DMS153 treated with DMSO at 0.1 percent for 48 hours (cell line): ENCODE measurements at regions not wholly inside any gene's neighbourhood (a gene's known extent, or its start where the extent isn't known, plus 50 kb on each side); places are given as distances from the start of the nearest gene placed in this dataset.
"Not testable (repeated sequence)": the region's sequence is repeated elsewhere in the genome, so short reads cannot be mapped to it uniquely, and the experiment has no call there.

Experiments
- DNase-seq: peaks from one replicate; lab custom pipeline; 2025; ENCODE audit not compliant: unreplicated experiment; lab: John Stamatoyannopoulos, UW

DNA sequence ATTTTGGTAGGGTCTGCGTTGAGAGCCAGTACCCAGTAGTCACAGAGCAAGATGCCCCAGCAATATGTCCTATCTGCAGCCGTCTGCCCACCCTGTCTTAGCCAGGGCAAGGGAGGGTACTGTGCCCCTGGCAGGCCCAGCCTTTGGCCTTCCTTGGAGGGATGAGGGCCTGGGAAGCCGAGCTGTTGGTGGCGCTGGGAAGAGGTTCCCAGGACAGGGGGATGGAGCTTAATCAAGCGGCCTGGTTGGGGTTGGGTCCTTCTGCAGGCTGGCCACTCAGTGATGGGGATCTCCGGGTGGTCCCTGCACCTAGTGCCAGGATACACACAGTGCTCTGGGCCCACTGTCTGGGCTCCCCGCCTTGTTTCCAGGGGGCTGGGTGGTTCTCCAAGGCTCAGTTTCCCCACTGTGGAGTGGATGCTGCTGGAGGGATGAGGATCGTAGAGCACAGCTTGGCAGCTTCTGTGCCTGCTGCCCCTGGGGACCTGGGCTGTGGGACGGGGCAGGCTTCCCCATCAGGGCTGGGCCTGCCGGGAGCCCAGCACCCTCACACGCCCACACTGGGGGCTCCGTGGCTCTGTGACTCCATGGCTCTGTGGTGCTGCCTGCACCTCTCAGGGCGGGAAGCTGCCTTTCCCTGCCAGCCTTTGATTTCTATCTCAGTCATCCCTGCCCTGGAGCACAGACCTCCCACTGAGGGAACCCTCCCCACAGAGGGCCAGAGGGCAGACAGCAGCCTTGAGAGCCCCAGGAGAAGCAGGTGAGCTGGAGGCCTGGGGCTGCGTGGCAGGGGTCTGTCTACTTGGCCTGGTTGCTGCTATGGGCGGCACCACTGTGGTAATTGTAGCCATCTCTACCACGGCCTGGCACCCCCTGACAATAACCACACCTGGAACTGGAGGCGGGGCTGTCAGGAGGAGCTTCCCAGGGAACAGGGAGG lies 357.0 kb downstream of the TMEM121 start:
- no peak for DNase-seq

- not testable (repeated sequence) for DNase-seq
These were observed 357.9 kb downstream of the TMEM121 start for GRCh38 chr14:105884192-105884807.

GRCh38 chr14:105884808-105885281 lies 358.5 kb downstream of the TMEM121 start:
- DNase-seq, result no peak

GRCh38 chr14:105885561-105886320 lies 359.4 kb downstream of the TMEM121 start:
- no peak for DNase-seq

- DNase-seq, result not testable (repeated sequence)
These were observed 360.4 kb downstream of the TMEM121 start for GRCh38 chr14:105886791-105887191.

- DNase-seq, result no peak
These were observed 361.3 kb downstream of the TMEM121 start for GRCh38 chr14:105887692-105888091.

DNA sequence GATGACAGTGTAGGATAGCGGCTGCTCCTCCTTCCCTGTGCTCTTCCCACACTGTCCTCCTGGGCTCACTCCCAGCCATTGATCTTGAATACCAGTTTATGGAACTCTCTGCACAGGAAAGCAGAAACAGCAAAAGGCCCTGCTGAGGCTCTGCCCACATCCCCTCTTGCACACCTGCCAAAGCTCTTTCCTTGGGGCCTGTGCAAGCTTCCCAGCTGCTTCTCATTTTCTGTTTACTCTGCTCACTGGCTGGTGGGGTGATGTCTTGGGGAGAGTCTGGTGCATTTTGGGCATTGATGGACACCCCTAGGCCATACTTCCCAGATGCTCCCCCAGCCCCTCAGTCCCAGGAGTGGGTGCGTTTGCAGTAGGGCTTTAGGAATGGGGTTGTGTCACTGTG lies 361.8 kb downstream of the TMEM121 start:
- DNase-seq, result no peak

DNA sequence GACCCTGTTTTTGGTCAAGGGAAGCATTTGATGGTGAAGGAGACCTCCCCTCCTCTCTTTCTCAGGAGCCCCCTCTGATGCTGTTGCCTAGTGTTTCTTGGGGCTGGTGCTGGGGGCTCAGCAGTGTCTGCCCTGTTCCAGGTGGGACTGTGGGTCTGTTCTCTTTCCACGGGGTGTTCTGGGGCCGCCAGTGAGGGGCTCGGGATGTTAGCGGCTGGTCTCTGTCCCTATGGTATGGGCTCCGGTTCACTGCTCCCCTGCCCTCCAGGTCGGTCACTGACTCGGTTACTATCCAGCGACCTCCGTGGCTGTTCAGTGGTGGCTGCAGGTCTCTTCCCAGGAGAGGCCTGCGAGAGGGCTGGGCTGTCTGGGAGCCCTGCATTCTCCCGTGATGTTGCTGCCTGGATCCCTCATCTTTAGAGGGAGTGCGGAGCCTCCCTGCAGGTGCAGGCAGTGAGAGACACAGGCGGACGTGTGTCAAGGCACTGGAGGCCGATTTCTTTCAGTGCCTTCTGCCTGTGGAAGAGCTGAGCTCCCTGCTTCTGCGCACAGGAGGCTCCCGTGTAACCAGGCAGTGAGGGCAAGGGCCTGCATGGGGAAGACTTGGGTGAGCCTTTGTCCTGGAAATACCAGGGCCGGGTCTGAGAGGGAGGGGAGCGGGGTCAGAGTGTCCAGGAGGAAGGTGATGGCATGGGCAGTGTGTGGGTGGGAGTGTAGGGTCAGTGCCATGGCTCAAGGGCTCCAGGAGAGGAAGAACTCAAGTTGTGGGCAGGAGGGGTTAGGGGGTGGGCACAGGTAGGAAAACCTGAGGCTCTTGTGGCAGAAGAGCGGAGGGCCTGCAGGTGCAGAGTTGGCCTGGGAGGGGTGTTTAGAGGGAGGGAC lies 362.6 kb downstream of the TMEM121 start:
- DNase-seq, result no peak

GRCh38 chr14:105889666-105890473 lies 363.5 kb downstream of the TMEM121 start:
- no peak for DNase-seq

DNA sequence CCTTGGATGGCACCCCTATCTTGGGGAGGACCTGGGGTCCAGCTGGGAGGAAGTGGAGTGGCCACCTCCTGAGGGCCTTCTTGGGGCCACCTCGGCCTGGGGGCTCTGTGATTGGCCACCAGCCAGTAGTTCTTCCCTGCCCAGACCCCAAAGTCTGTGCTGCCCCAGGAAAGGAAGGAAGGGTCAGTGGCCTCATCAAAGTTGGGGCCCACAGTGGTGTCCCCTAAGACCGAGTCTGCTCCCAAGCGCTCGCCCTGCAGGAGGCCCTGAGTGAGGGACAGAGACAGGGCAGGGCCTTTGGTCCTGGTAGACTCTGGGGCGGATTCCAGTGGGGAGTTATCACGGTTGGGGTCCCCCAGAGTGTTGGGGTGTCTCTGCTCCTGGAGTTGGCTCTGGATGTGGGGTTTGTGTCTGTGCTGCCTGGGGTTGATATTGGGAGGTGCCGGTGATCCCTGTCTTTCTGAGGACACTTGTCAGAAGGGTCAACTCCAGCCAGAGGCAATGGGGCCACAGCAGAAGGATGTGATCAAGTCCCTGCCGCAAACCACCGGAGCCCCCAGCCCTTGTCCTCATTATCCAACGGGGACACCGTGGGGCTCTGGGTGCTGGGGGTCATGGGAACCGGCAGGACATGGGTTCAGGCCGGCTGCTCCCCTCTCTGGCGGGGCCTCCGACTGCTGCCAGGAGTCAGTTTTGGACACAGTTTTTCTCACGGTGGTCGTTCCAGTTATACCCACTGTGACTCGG lies 364.3 kb downstream of the TMEM121 start:
- DNase-seq, result no peak

- no peak for DNase-seq
These were observed 364.8 kb downstream of the TMEM121 start for GRCh38 chr14:105891221-105891602.

DNA sequence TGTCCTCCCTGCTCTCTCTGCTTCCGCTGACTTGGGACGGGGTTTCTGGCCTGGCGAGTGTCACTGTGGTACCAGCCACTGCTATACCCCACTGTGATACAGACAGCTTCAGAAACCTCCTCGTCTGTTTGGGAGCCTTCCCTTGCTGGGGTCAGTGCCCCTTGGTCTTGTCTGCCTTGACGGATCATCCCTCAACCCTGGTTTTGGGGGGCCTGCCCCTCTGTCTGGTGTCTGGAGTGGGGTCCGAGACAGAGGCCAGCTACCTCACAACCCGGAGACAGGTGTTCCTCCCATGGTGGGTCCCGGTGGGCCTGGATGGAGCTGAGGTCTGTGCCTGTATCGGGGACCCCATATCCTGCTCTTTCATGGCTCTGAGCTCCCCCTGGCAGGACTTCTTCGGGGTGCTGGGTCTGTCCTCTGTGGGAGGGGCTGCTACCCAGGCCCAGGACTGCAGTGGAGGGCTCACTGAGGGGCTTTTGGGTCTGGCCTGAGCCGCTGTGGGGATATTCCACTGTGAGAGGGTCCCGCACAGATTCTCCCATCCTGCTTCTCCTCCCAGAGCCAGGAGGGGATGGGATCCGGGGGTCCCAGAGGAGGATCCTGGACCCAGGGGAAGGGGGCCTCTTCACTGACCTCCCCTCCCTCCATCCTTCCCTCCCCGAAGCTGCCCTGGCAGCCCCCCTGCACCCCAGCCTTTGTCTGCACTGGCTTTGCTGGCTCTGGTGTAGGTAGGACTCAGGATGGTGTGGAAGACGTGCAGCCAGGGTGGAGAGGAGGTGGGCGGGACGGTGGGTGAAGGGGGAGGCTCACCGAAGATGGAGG lies 365.5 kb downstream of the TMEM121 start:
- DNase-seq, result no peak

GRCh38 chr14:105892453-105893441 lies 366.4 kb downstream of the TMEM121 start:
- not testable (repeated sequence) for DNase-seq

GRCh38 chr14:105893686-105894085 lies 367.3 kb downstream of the TMEM121 start:
- not testable (repeated sequence) for DNase-seq

GRCh38 chr14:105894125-105894977 lies 368.0 kb downstream of the TMEM121 start:
- DNase-seq, result no peak
